Activated CD8-positive, alpha-beta memory T cell treated with anti-CD3 and anti-CD28 coated beads for 1 hour (primary cell): ENCODE measurements at regions not wholly inside any gene's neighbourhood (a gene's known extent, or its start where the extent isn't known, plus 50 kb on each side); places are given as distances from the start of the nearest gene placed in this dataset.

Experiments used
- DNase-seq, 2 donors: peaks; one replicate each; pipeline ENCODE4 v3.0.0-alpha.2; 2020; ENCODE audit warnings: low read depth in 1 of 2; ENCODE audit errors: extremely low read depth in 1 of 2

- no peak for DNase-seq
These were observed 644.4 kb downstream of the ADGRL2 start for GRCh38 chr1:82445132-82445531.

DNA sequence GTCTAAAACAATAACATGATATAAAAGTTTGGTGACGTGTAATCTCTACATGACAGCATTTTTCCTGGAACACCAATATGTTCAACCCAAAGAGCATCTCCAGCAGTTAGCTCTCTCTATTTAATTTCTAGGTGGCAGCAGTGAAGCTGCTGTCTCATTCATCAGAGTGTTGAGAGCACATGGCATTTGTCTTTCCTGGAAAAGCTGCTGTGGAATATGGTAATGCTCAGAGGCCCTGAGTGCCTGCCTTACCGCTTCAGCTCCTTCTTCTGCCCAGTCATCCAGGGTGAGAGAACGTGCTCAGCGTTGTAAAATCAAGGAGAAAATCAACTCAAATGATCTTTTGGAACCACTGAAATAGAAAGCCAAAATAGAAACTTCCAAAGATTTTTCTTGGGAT is 640.7 kb downstream of the ADGRL2 start:
- no peak for DNase-seq

DNA sequence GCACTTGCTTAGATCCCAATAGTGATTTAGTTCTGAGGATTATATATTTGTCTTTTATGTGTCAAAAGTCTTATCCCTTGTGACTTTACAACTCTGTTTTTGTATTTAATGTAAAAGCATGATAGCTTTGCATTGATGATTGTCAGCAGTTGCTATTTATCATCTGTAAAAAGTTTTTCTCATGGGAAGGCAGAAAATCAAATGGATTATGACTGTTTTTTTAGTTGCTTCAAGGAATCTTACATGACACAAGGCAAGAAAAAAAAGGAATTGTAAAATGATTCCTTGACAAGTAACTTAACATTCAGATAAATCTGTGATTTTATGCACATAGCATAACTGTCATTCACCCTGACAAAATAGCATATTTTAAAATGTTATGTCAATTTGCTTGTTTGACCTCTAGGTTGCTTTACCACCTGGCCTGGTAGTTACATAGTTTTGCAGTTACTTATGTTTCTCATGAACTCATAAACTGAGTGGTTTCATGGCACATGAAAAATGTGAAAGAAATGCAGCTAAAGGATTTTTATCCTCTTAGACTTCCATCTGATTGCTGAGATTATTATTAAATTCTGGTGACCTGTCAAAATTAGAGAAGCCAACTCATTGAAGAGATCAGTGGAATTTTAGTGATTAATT is 622.6 kb downstream of the ADGRL2 start:
- DNase-seq: no peak

DNA sequence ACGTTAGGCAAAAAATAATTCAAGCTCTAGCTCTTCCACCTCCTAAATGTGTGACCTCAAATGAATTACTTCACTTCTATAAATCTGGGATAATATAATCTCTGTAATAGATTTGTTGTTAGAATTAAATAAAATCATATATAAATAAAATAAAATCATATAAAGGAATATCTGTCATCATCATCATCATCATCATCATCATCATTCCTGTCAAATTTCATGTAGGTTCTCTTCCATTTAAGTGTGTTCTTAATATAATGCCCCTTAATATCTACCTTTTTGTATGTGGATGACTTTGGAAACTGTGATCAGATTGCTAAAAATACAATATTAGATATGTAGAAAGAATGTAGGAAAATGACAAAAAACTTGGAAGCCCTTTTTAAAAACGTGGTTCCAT is 621.0 kb downstream of the ADGRL2 start:
- no peak for DNase-seq

GRCh38 chr1:82420584-82420983 is 619.9 kb downstream of the ADGRL2 start:
- DNase-seq: no peak

GRCh38 chr1:82411605-82412004 is 610.9 kb downstream of the ADGRL2 start:
- DNase-seq: no peak

DNA sequence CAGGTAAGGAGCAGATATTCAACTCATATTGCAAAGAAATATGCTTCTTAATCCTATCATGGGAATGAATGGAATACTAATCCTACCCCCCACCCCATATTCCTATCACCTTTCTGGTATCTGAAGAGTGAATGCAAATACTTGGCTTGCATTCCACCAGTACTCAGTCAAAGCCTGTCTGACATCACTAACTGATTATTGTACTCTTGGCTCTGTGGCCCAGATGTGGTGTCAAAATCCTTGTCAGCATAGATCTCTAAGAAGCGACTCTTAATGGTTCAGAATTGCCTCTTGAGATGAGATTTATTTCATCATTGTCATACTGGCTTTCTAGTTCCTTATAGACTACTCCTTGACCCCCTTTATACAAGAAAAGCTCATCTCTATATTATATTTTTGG is 604.6 kb downstream of the ADGRL2 start:
- no peak for DNase-seq

GRCh38 chr1:82401116-82401515 is 600.4 kb downstream of the ADGRL2 start:
- no peak for DNase-seq

DNA sequence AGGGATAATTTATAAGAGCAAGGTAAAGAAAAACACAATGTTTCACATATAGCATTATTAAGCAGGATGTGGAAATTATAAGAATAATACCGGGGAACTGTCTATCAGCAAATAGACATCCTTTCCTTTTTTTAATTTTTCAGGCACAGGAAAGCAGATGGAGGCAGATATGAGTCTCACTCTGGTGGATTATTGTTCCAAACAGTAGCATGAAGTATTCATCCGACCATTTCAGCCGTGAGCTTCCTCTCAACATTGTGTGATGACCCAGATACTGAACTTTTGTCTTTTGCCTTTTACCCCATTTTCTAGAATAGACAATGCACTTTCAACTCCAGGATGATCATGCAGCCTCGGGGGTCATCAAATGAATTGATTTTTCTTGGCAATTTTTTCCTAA is 599.8 kb downstream of the ADGRL2 start:
- no peak for DNase-seq

DNA sequence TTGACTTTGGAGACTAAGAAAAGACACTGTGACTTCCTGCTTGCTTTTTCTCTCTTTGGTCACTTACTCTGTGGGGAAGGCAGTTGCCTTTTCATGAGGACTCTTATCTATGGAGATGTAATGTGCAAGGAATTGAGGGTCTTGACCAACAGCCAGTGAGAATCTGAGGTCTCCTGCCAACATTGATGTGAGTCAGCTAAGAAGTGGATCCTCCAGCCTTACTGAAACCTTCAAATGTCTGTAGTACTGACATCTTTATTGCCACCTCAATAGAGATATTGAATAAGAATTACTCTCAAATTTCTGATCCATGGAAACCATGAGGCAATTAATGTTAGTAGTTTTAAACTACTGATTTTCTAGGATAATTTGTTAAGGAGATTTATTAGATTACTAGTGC is 598.4 kb downstream of the ADGRL2 start:
- no peak for DNase-seq

GRCh38 chr1:82398357-82398756 is 597.6 kb downstream of the ADGRL2 start:
- no peak for DNase-seq

DNA sequence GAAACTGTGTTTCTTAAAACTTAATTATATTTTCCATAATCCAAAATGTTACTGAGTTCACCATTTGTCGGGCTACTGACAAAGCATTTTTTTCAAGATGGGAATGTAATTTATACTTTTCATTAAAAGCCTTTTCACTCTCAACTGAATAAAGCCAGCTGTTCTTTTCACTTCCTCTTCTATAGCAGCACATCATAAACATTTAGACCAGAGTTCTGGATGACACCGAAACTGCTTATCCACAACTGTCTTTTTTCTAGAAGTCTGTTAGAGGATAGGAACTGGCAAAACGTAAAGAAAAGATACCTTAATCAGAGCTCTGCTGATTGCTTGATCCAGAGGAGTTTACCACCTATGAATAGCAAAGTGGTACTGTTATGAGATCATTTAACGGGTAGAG is 594.7 kb downstream of the ADGRL2 start:
- DNase-seq: no peak

- DNase-seq: no peak
These were observed 592.2 kb downstream of the ADGRL2 start for GRCh38 chr1:82392946-82393345.

DNA sequence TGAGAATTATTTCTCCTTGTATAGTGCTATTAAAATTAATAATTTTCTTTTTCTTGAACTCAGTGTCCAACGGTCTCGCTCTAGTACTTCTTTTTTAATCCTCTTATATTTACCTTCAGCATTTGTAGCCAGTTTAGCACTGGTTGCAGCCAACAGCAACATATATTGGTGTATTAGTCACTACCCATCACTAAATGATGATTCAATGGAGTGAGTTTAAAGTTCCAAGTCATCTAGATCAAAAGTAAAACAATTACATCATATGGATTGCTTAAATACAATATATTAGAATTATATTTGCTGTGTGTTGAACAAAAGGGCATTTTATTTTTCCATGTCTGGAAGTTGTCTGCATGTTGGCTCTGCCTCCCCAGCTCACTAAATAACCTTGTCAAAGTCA is 591.8 kb downstream of the ADGRL2 start:
- no peak for DNase-seq

DNA sequence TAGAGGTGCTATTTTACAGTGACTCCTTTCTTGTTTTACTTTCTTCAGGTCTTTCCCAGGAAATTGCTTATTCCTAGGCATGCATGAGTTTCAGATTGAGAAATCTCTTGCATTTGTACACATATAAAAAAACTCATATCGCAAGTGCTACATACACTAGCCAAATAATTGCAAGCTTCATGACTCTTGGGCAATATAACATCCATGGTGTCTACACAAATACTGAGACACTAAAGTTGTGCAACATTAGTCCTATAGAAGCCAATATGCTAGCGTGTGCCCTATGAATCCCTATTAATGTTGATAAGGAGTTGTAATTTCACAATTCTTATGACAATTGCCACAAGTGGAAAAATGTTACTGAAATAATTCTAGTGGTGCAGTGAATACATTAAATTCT is 591.0 kb downstream of the ADGRL2 start:
- DNase-seq: no peak

- DNase-seq: no peak
These were observed 589.9 kb downstream of the ADGRL2 start for GRCh38 chr1:82390627-82391026.

DNA sequence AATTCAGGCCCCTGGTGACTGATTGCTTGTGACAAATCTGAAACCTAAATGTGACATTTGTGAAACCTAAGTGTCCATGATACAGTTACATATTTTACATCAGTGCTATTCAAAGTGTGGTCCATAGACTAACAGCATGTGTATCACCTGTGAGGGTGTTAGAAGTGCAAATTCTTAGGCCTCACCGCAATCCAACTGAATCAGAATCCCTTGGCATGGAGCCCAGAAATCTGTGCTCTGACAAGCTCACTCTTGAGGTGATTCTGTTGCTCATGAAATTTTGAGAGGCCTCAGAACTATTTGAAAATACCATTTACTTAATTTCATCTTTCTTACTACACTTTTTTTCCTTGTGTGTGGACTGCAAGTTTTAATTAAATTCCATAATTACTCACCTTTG is 587.9 kb downstream of the ADGRL2 start:
- no peak for DNase-seq

DNA sequence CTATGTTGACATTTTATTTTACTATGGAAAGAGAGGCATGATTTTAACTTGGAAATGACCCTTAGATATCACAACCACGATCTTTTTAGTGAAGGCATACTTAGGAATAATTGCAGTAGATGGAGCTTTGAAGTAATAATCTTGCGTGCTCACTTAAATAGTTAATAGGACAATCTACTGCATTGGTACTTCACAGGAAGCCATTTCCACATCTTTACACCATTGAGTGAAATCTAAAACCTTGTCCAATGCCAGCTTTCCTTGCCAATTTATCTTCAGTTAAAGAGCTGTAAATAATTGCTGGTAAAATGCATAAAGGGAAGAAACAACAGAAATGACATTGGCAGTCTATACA is 586.3 kb downstream of the ADGRL2 start:
- DNase-seq: no peak

DNA sequence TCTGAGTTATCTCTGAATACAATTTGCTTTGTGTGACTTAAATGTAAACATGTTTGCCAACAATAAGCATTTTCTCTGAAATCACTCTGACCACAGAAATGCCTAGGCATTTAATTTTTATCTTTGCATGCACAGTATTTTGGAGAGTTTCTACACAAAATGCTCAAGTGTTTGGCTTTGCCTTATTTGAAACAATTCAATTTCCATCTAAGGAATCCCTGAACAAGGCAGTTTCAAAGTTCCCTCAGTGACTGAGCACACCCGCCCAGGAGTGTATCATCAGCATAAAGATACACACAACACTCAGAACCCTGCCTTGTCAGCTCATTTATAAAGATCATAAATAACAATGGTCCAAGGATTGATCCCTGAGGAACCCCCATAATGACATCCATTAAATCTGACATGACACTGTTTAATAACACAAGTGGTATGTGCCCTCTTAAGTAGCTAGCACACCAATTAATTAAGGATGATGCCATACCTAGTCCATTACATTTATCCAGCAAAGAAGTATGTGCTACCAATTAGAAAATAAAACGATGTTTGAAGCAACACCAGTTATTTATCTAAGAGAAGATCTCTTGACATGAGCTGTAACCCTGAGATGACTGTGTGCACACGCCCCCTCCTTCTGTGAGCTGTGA is 585.8 kb downstream of the ADGRL2 start:
- no peak for DNase-seq

DNA sequence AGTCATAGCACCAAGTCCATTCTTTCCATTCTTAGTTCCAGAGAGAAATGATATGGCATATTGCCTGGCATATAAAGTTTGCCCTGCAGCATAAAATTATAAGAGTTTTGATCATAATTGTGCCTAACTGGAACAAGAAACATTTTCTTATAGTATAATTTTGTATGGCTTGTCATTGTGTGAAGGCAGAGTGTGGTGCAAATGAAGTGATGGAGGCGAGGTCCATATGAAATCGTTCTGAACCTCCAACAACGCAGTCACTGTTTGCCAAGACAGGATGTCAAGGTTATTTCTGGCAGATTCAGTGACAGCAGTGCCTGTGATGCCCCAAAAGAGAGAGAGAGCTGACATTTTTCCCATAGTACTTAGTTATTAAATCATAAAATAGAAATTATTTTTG is 584.0 kb downstream of the ADGRL2 start:
- no peak for DNase-seq

DNA sequence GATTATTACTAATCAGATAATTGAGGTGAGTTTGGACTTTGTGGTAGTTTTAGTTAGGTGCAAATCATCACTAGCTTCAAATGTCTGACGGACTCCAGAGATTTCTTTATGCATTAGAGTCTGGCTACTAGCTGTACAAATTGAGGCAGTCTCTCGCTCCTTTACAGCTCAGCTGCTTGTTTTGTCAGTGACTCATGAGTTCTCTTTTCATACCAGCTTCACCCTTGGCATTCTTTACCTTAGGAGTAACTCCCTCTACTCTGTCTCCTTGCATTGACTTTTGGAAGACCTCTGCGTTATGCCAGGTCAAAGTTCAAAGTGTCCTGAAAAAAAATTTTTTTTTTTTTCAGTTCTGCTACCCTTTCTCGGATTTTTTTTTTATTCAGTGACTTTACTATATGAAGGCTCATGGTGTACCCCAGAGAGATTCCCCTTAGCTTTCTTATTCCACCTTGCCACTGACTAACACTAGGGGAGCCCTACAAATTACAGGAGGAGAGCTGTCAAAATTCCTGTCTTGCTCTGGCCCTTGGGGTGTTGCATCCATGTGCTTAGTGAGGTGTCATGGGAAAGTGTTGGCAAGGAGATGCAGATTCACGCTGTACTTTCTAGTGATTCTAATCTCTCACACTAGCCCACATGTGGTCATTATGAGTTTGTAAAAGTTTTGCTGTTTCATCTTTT is 576.6 kb downstream of the ADGRL2 start:
- no peak for DNase-seq

GRCh38 chr1:82373710-82374109 is 573.0 kb downstream of the ADGRL2 start:
- no peak for DNase-seq
